Endothelial cell of umbilical vein (primary cell): ENCODE measurements at regions not wholly inside any gene's neighbourhood (a gene's known extent, or its start where the extent isn't known, plus 50 kb on each side); places are given as distances from the start of the nearest gene placed in this dataset.

ENCODE experiments used
- BruUV-seq: library from RNA; stranded (reverse); fragments of 400-500 nt; replicated peaks from 2 replicates; lab custom pipeline; 2021; lab: Mats Ljungman, UMichigan
- CTCF ChIA-PET: fragments of 300-600, 350-600 bp; sonication (Branson Sonifier 250); formaldehyde crosslinking; loops from one replicate; lab custom pipeline; 2021; ENCODE audit warnings: antibody characterized with exemption, inconsistent platforms; lab: Charles Lee
- POLR2A ChIA-PET: fragments of 300-600, 350-600 bp; sonication (Branson Sonifier 250); formaldehyde crosslinking; loops from one replicate; lab custom pipeline; 2021; ENCODE audit warnings: antibody characterized with exemption, inconsistent platforms; lab: Charles Lee
- DNase-seq: peaks from one replicate; pipeline ENCODE4 v3.0.0-alpha.2; 2011; ENCODE audit warnings: low read depth, low spot score
- FAIRE-seq: peaks from 2 replicates; lab custom pipeline; 2011; peaks lifted over from hg19 to GRCh38; lab: Jason Lieb, UNC
- H2AFZ ChIP-seq: 2 replicates; pipeline ENCODE4 v1.6.0; 2012; ENCODE audit warnings: low read depth, low read length, control low read depth, inconsistent platforms
- H3K27ac ChIP-seq: 2 replicates; pipeline ENCODE4 v1.5.1; 2011; ENCODE audit warnings: low read depth, mild to moderate bottlenecking, control low read depth, low read length, moderate library complexity; ENCODE audit not compliant: insufficient read depth
- H3K27me3 ChIP-seq, 2 experiments: 2 replicates each; pipeline versions ENCODE4 v1.6.0 to v1.6.1; 2011; ENCODE audit warnings: low read length in 2 of 2, mixed read lengths in 1 of 2; ENCODE audit not compliant: control insufficient read depth in 2 of 2, insufficient read depth in 2 of 2
- H3K36me3 ChIP-seq, 2 experiments: 2 replicates in 1 of 2; 3 replicates in 1 of 2; pipeline ENCODE4 v1.5.1; 2011; ENCODE audit warnings: low read length in 2 of 2, mild to moderate bottlenecking in 1 of 2, moderate library complexity in 1 of 2; ENCODE audit not compliant: control insufficient read depth in 2 of 2, insufficient read depth in 2 of 2; ENCODE audit errors: extremely low read depth in 1 of 2
- H3K4me1 ChIP-seq: 3 replicates; pipeline ENCODE4 v1.5.1; 2011; ENCODE audit warnings: mild to moderate bottlenecking, low read length; ENCODE audit not compliant: control insufficient read depth, insufficient read depth; ENCODE audit errors: extremely low read depth
- H3K4me2 ChIP-seq: 2 replicates; pipeline ENCODE4 v1.6.1; 2011; ENCODE audit warnings: low read length, control low read depth, mixed read lengths; ENCODE audit not compliant: insufficient read depth
- H3K4me3 ChIP-seq, 3 experiments: fragments of 200-600 bp in 1 of 3; sonication (generic), shearing (Covaris generic) in 1 of 3; replicated peaks in 1 of 3; 2 replicates each; pipeline ENCODE4 v1.5.1; 2011 to 2016; ENCODE audit warnings: control low read depth in 3 of 3, low read length in 3 of 3, mild to moderate bottlenecking in 2 of 3, inconsistent platforms in 1 of 3, low read depth in 1 of 3, moderate library complexity in 1 of 3; ENCODE audit not compliant: insufficient read depth in 1 of 3
- H3K79me2 ChIP-seq: 2 replicates; pipeline ENCODE4 v1.6.0; 2012; ENCODE audit warnings: low read length, inconsistent platforms; ENCODE audit not compliant: control insufficient read depth, insufficient read depth
- H3K9ac ChIP-seq: replicated peaks from 2 replicates; pipeline ENCODE3; 2011; ENCODE audit warnings: low read length, control low read depth; ENCODE audit not compliant: insufficient read depth; ENCODE audit errors: extremely low read depth
- H3K9me1 ChIP-seq: replicated peaks from 3 replicates; pipeline ENCODE4 v1.6.0; 2011; ENCODE audit warnings: mild to moderate bottlenecking, low read length; ENCODE audit not compliant: control insufficient read depth, insufficient read depth; ENCODE audit errors: extremely low read depth
- H3K9me3 ChIP-seq: replicated peaks from 2 replicates; pipeline ENCODE4 v1.5.1; 2012; ENCODE audit warnings: low read length, inconsistent platforms; ENCODE audit not compliant: control insufficient read depth, insufficient read depth
- H4K20me1 ChIP-seq: replicated peaks from 2 replicates; pipeline ENCODE3; 2011; ENCODE audit warnings: mild to moderate bottlenecking, low read length; ENCODE audit not compliant: control insufficient read depth, insufficient read depth; ENCODE audit errors: extremely low read depth
- CTCF ChIP-seq, 2 donors: IDR thresholded peaks; 1 replicate in 1 of 2; 2 replicates in 1 of 2; pipeline ENCODE4 v1.5.1; 2011; ENCODE audit warnings: low read length in 2 of 2, mild to moderate bottlenecking in 2 of 2, moderate library complexity in 2 of 2, control low read depth in 1 of 2, inconsistent platforms in 1 of 2, low read depth in 1 of 2; ENCODE audit not compliant: insufficient read depth in 1 of 2; ENCODE audit errors: extremely low read depth in 1 of 2
- EZH2 ChIP-seq: IDR thresholded peaks from 2 replicates; pipeline ENCODE4 v1.6.1; 2012; ENCODE audit warnings: borderline replicate concordance, low read depth, mild to moderate bottlenecking, moderate library complexity, low read length, inconsistent platforms; ENCODE audit not compliant: severe bottlenecking
- FOS ChIP-seq: IDR thresholded peaks from 2 replicates; pipeline ENCODE4 v1.6.1; 2011; ENCODE audit warnings: mild to moderate bottlenecking, low read length, moderate library complexity, borderline replicate concordance; ENCODE audit not compliant: insufficient read depth
- GATA2 ChIP-seq: IDR thresholded peaks from 2 replicates; pipeline ENCODE4 v1.7.0; 2011; ENCODE audit warnings: low read depth, mild to moderate bottlenecking, moderate library complexity, mixed read lengths, low read length; ENCODE audit not compliant: insufficient read length, insufficient read depth
- JUN ChIP-seq: IDR thresholded peaks from 2 replicates; pipeline ENCODE4 v1.6.1; 2011; ENCODE audit warnings: borderline replicate concordance, low read depth; ENCODE audit not compliant: insufficient read length, insufficient read depth
- MAX ChIP-seq: IDR thresholded peaks from 2 replicates; pipeline ENCODE4 v1.6.1; 2011; ENCODE audit not compliant: insufficient read depth, insufficient read length
- MYC ChIP-seq: IDR thresholded peaks from one replicate; pipeline ENCODE4 v1.6.1; 2011; ENCODE audit warnings: mild to moderate bottlenecking, low read depth, low read length
- POLR2A ChIP-seq: IDR thresholded peaks from 2 replicates; pipeline ENCODE4 v1.6.1; 2012; ENCODE audit warnings: low read depth, mild to moderate bottlenecking, control low read depth, low read length
- POLR2AphosphoS5 ChIP-seq: IDR thresholded peaks from 2 replicates; pipeline ENCODE4 v1.6.1; 2012; ENCODE audit warnings: low read depth, mild to moderate bottlenecking, control low read depth, low read length, moderate library complexity; ENCODE audit not compliant: insufficient read depth
- dilution Hi-C: fragments of 300-500 bp; cut with MboI; formaldehyde crosslinking; loops from one replicate; pipeline ENCODE4 v1.15.0; 2019; ENCODE audit warnings: low sequenced_read_pairs; ENCODE audit not compliant: extremely low pct_ligation_motif_present
- intact Hi-C: fragments of 100-400 bp; cut with micrococcal nuclease; formaldehyde crosslinking; loops from one replicate; pipeline ENCODE4 v1.10.0; 2022

GRCh38 chrX:121496966-121497365, 449.6 kb downstream of the GLUD2 start:
- H3K27me3 ChIP-seq = no peaks in the 10 kb centered on the region
- no TSS peak for BruUV-seq
- DNase-seq (no peak), FAIRE-seq (no peak)
- no peak overlapping the region for H2AFZ ChIP-seq
- intact Hi-C loops = no loop called here
- H3K79me2 ChIP-seq = no peaks in the 10 kb centered on the region
- no peaks in the 10 kb centered on the region for H3K9me3 ChIP-seq
- H3K4me2 ChIP-seq = no peak overlapping the region
- no peaks in the 10 kb centered on the region for H3K4me1 ChIP-seq
- H3K9ac ChIP-seq = no peak overlapping the region
- no peaks in the 10 kb centered on the region for H3K9me1 ChIP-seq
- CTCF ChIA-PET = no interaction called here
- POLR2A ChIA-PET = no interaction called here
- no peak for TF ChIP-seq GATA2
- TF ChIP-seq CTCF (IDR thresholded peaks at IDR 0.05; ENCODE audit: extremely low read depth in 1 of 2, insufficient read depth in 1 of 2, low read depth in 1 of 2, low read length in 2 of 2) = no peak
- TF ChIP-seq JUN = no peak
- no peak for TF ChIP-seq POLR2A
- TF ChIP-seq MYC = no peak
- TF ChIP-seq FOS = no peak
- no peak for TF ChIP-seq EZH2
- no peak for TF ChIP-seq POLR2AphosphoS5
- TF ChIP-seq MAX = no peak
- dilution Hi-C loops = no loop called here
- no peak overlapping the region for H3K4me3 ChIP-seq
- H3K27ac ChIP-seq = no peak overlapping the region
- no peaks in the 10 kb centered on the region for H4K20me1 ChIP-seq
- no peaks in the 10 kb centered on the region for H3K36me3 ChIP-seq
